Lower leg skin (tissue), 4 donors: ENCODE measurements at regions not wholly inside any gene's neighbourhood (a gene's known extent, or its start where the extent isn't known, plus 50 kb on each side); places are given as distances from the start of the nearest gene placed in this dataset.
A peak's percentile ranks its signal among the peaks of the same experiment; 100 is the strongest.

Source experiments
- DNase-seq, 2 donors: peaks; one replicate each; pipeline ENCODE4 v3.0.0-alpha.2; 2019; ENCODE audit warnings: low spot score in 2 of 2
- H3K4me3 ChIP-seq: fragments of 200-600 bp; sonication (generic); 2 replicates; pipeline ENCODE4 v1.5.1; 2017; ENCODE audit warnings: mild to moderate bottlenecking, low read depth; ENCODE audit not compliant: poor library complexity, severe bottlenecking
- POLR2A ChIP-seq, 2 donors: fragments of 450-650 bp; IDR thresholded peaks; one replicate each; pipeline ENCODE4 v1.6.1; 2016 to 2017; ENCODE audit warnings: antibody characterized with exemption in 2 of 2, mild to moderate bottlenecking in 1 of 2, moderate library complexity in 1 of 2
- WGBS, 2 donors: methylation state at CpG; one replicate each; pipeline ENCODE4 v1.1.5; 2018; 5-methylcytosine and 5-hydroxymethylcytosine counted together
- intact Hi-C: fragments of 100-400 bp; cut with DNase I; formaldehyde crosslinking; loops from one replicate; pipeline ENCODE4 v1.15.0; 2023; ENCODE audit warnings: low total_unique reads
- TF ChIP-seq, protein P1 (sequence below), 3 donors: fragments of 450-650 bp; IDR thresholded peaks; one replicate each; pipeline ENCODE4 v1.5.1; 2016; ENCODE audit warnings: antibody characterized with exemption in 3 of 3, mild to moderate bottlenecking in 3 of 3, moderate library complexity in 2 of 3

DNA sequence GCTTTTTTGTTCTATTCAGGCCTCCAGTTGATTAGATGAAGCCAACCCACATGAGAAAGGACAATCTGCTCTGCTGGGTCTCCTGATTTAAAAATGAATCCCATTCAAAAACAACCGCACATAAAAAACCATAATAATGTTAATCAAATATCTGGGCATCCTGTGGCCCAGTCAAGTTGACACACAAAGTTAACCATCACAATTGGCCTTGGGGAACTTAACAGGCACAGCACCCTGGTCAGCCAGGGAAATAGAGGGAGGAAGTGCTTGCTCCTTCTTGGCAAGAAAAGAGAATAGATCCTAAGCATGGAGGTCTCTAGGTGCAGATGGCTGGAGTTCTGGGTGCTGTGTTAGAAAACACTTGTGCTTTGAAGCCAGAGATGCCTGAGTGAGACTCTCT is 109.6 kb upstream of the OLIG2 start:
- intact Hi-C loops: no loop called here
- TF ChIP-seq, protein P1, sequence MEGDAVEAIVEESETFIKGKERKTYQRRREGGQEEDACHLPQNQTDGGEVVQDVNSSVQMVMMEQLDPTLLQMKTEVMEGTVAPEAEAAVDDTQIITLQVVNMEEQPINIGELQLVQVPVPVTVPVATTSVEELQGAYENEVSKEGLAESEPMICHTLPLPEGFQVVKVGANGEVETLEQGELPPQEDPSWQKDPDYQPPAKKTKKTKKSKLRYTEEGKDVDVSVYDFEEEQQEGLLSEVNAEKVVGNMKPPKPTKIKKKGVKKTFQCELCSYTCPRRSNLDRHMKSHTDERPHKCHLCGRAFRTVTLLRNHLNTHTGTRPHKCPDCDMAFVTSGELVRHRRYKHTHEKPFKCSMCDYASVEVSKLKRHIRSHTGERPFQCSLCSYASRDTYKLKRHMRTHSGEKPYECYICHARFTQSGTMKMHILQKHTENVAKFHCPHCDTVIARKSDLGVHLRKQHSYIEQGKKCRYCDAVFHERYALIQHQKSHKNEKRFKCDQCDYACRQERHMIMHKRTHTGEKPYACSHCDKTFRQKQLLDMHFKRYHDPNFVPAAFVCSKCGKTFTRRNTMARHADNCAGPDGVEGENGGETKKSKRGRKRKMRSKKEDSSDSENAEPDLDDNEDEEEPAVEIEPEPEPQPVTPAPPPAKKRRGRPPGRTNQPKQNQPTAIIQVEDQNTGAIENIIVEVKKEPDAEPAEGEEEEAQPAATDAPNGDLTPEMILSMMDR (IDR thresholded peaks at IDR 0.05): no peak
- no peak for TF ChIP-seq POLR2A (IDR thresholded peaks at IDR 0.05)
- no peak for DNase-seq
- WGBS, 2 donors: 93 to 94% methylated on average over 1 of the region's 1 CpG
- H3K4me3 ChIP-seq: no peak overlapping the region

DNA sequence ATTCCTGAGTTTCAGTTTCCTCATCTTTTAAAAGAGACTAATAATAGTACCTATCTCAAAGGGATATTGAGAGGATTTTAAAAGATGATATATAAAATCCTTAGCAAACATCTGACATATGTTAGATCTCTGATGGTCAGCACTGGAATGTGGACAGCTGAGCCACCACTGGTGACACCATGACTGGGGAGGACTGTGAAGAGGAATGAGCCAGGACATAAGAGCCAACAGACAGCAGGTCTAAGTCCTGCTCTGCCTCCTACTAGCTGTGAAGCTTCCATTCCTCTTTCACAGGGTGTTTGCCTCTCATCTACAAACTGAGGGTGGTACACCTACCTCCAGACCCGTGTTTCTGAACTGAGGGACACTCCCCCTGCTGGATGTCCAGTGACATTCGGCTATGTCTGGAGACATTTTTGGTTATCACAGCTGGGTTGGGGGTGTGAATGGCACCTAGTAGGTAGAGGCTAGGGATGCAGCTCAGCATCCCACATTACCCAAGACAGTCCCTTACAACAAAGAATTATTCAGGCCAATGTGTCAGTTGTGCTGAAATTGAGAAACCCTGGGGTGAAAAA is 109.1 kb upstream of the OLIG2 start:
- WGBS, 2 donors: 63% methylated on average over 2 of the region's 2 CpGs
- no peak for DNase-seq
- TF ChIP-seq POLR2A (IDR thresholded peaks at IDR 0.05): no peak
- TF ChIP-seq, protein P1 (IDR thresholded peaks at IDR 0.05): no peak
- intact Hi-C loops: no loop called here
- H3K4me3 ChIP-seq: no peak overlapping the region

- no peak for TF ChIP-seq POLR2A (IDR thresholded peaks at IDR 0.05)
- TF ChIP-seq, protein P1 (IDR thresholded peaks at IDR 0.05): no peak
- 56 to 62% methylated on average over 10 of the region's 10 CpGs for WGBS, 2 donors
- no peak overlapping the region for H3K4me3 ChIP-seq
- DNase-seq: no peak
- intact Hi-C loops: no loop called here
These were observed 108.2 kb upstream of the OLIG2 start for GRCh38 chr21:32917362-32918135.

DNA sequence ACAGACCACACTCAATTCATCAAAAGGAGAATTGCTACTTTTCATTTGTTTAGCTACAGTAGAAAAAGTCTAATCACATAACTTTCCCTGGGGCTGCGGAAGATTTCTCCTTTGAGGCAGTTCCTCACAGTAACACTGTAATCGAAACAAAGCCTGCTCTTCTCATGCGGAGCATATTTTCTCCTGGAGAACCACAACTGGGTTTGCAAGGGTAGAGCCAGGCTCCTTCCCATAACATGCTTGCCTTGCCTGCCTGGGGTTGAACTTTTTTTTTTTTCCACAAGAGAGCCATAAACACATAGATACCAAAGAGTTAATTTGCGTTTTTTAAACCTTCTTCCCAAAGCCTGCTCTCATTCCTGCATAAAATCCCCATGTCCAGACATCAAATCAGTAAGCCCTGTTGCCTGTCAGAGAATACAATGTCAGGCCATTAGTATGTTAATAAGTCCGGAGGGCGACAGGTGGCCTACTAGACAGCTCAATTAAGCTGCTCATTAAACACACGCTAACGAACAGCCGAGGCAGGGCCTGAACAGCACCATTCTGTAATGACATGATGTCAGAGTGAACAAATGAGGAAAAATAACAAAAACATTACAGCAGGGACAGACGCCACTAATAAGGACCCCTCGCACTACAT is 107.1 kb upstream of the OLIG2 start:
- WGBS, 2 donors: 74 to 76% methylated on average over 11 of the region's 11 CpGs
- intact Hi-C loops: no loop called here
- no peak for DNase-seq
- TF ChIP-seq POLR2A (IDR thresholded peaks at IDR 0.05): no peak
- TF ChIP-seq, protein P1 (IDR thresholded peaks at IDR 0.05): no peak
- H3K4me3 ChIP-seq: no peak overlapping the region

DNA sequence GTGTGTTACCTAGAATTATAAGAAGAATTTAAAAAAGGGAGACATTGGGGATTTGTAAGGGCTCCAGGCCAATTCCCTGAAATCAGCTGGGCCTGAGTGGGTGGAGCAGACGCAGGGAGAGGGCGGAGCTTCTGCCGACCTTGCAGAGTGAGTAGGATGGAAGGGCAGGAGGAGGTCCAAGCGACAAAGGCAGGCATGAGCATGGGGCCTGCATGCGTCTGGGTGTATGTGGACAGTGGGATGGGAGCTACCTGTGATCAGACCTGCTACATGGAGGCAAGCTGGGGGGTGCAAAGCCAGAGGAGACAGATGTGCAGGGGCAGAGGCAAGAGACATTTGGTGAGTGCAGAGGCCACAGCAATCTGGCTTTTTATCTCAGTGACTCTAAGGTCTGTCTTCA is 105.3 kb upstream of the OLIG2 start:
- TF ChIP-seq, protein P1 (IDR thresholded peaks at IDR 0.05): no peak
- TF ChIP-seq POLR2A (IDR thresholded peaks at IDR 0.05): no peak
- 66 to 72% methylated on average over 5 of the region's 5 CpGs for WGBS, 2 donors
- DNase-seq: peak in 1 of 2 donors; percentile 64
- H3K4me3 ChIP-seq: no peak overlapping the region
- intact Hi-C loops: no loop called here
